ENCODE measurements at regions not wholly inside any gene's neighbourhood (a gene's known extent, or its start where the extent isn't known, plus 50 kb on each side); places are given as distances from the start of the nearest gene placed in this dataset.

DNA sequence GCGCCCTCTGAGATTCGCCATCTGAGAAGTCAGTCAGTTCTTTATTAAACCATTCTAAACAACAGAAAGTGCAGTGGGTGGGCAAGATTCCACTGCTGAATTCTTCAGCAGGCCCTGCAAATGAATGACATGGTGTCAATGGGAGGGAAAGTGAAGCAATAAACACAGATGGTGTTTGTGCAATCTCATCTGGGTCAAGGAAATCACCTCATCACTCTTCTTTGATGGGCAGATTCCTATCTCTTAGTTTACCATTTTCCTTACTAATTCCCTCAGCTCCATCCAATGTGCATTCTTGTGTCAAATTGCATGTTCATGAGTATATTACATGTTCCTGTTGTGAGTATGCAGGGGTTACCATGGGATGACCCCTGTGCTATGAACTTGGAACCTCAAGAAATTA lies 100.7 kb upstream of the CYP1B1 start:
- DNase-seq: no peak
- TF ChIP-seq, protein P1, sequence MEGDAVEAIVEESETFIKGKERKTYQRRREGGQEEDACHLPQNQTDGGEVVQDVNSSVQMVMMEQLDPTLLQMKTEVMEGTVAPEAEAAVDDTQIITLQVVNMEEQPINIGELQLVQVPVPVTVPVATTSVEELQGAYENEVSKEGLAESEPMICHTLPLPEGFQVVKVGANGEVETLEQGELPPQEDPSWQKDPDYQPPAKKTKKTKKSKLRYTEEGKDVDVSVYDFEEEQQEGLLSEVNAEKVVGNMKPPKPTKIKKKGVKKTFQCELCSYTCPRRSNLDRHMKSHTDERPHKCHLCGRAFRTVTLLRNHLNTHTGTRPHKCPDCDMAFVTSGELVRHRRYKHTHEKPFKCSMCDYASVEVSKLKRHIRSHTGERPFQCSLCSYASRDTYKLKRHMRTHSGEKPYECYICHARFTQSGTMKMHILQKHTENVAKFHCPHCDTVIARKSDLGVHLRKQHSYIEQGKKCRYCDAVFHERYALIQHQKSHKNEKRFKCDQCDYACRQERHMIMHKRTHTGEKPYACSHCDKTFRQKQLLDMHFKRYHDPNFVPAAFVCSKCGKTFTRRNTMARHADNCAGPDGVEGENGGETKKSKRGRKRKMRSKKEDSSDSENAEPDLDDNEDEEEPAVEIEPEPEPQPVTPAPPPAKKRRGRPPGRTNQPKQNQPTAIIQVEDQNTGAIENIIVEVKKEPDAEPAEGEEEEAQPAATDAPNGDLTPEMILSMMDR (IDR thresholded peaks at IDR 0.05; ENCODE audit: low read depth, low read length): no peak
- H3K9me3 ChIP-seq (ENCODE audit: severe bottlenecking): no peaks in the 10 kb centered on the region

DNA sequence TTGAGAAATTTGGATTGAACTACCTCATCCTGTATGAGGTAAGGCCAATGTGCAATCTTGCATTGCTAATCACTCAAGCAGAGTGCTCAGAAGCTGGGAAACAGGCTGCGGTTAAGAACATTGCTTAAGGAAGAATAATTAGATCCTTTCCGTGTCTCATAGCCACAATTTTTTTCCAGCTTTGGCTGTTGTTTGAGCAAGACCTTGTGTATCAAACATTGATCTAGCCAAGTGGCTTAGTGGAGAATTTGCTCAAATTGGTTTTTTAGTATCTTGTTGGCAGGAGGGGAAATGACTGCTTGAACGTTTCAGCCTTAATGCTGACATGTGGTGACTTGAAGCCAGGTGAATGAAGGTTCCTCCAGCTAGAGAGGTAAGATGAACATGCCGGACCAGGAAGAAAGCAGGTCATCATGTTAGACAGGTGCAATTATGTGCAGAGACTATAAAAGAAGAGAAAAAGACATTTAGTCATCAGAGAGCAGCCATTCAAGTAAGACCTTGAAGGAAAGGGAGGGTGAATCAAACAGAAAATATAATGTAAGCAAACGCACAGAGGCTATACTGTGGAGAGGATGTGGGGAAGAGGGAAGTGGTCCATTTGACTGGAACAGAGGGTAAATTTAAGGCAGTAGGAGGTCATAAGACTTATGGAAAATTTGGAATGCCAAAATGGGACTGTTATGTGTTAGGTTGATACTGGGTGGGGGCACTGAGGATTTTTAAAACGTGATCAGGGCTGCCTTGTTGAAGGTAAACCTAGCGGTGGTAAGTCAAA lies 98.9 kb upstream of the CYP1B1 start:
- H3K27ac ChIP-seq: no peak overlapping the region
- H3K4me3 ChIP-seq (ENCODE audit: low read depth, low read length): no peak overlapping the region
- TF ChIP-seq, protein P1 (IDR thresholded peaks at IDR 0.05; ENCODE audit: low read depth, low read length): no peak
- H3K27me3 ChIP-seq (ENCODE audit: insufficient read depth, low read depth, severe bottlenecking): no peaks in the 10 kb centered on the region
- DNase-seq: no peak
- no peaks in the 10 kb centered on the region for H3K9me3 ChIP-seq (ENCODE audit: severe bottlenecking)
- H3K36me3 ChIP-seq: no peaks in the 10 kb centered on the region

More for the DNA sequence above, 100.7 kb upstream of the CYP1B1 start:
- H3K27me3 ChIP-seq (ENCODE audit: insufficient read depth, low read depth, severe bottlenecking): no peaks in the 10 kb centered on the region
- no peak overlapping the region for H3K27ac ChIP-seq
- H3K36me3 ChIP-seq: no peaks in the 10 kb centered on the region
- H3K4me3 ChIP-seq (ENCODE audit: low read depth, low read length): no peak overlapping the region

DNA sequence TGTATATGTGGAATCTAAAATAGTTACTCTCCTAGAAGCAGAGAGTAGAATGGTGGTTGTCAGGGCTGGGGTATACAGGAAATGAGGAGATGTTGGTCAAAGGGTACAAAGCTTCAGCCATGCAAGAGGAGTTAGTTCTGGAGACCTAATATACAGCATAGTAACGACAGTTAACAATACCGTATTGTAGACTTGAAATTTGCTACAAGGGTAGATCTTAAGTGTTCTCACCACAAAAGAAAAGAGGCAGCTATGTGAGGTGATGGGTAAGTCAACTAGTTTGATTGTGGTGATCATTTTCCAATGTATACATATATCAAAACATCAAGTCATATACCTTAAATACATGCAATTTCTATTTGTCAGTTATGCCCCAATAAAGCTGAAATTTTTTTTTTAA lies 98.2 kb upstream of the CYP1B1 start:
- TF ChIP-seq, protein P1 (IDR thresholded peaks at IDR 0.05; ENCODE audit: low read depth, low read length): no peak
- Histone ChIP-seq H3K9me3 (ENCODE audit: severe bottlenecking) (no peaks in the 10 kb centered on the region), H3K36me3 (no peaks in the 10 kb centered on the region), H3K27me3 (ENCODE audit: insufficient read depth, low read depth, severe bottlenecking) (no peaks in the 10 kb centered on the region), H3K27ac (no peak overlapping the region), H3K4me3 (ENCODE audit: low read depth, low read length) (no peak overlapping the region)
- DNase-seq: no peak

DNA sequence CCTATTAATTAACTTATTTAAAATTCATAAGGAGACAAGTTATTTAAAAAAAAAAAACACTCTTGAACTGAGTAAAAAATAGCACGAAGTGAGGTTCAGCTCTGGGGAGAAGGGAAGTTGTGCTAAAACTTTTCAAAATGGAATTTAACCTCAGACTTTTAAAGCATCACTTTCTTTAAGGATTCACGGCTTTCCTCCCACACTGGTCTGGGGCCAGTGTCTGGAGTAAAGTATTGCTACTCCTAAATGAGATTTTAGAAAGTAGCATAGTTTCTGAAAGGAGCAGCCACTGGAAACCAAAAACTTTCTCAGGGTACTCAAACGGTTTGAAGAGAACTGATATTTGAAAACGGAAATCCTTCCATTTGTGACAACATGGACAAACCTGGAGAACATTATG lies 97.7 kb upstream of the CYP1B1 start:
- no peak overlapping the region for H3K4me3 ChIP-seq (ENCODE audit: low read depth, low read length)

DNA sequence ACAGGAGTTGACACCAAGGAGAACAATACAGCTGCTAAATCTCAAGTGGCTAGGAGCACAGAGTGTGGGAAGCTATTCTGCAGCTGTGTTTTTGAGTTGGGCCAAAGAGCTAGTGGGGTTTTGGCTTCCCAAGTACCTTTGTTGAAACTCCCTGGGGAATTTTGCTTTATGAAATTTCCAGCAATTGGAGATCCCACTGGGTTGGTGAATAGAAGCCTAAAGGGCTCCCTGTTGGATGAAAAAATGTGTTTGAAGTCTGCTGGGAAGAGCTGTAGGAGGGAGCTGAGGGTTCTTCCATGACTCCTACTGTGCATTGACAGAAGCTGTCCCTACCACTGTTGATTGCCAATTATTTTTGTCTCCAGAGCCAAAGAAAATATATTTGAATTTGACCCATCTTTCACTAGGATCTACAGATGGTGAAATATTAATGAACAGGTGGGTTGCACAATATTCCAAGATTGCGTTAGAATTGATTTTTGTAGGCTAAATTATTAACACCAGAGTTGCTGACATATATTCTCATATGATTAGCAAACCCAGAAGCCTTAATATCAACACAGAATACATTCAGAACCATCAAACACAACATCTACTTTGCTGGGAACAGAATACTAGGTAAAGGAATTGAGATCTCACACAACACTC lies 95.4 kb upstream of the CYP1B1 start:
- DNase-seq: no peak
- no peak overlapping the region for H3K4me3 ChIP-seq (ENCODE audit: low read depth, low read length)
- peaks cover 3% of the 10 kb centered on the region for H3K9me3 ChIP-seq (ENCODE audit: severe bottlenecking)
- H3K27ac ChIP-seq: no peak overlapping the region
- no peaks in the 10 kb centered on the region for H3K27me3 ChIP-seq (ENCODE audit: insufficient read depth, low read depth, severe bottlenecking)
- TF ChIP-seq, protein P1 (IDR thresholded peaks at IDR 0.05; ENCODE audit: low read depth, low read length): no peak
- no peaks in the 10 kb centered on the region for H3K36me3 ChIP-seq

More for the DNA sequence above, 97.7 kb upstream of the CYP1B1 start:
- H3K9me3 ChIP-seq (ENCODE audit: severe bottlenecking): no peaks in the 10 kb centered on the region
- TF ChIP-seq, protein P1 (IDR thresholded peaks at IDR 0.05; ENCODE audit: low read depth, low read length): no peak
- DNase-seq: no peak
- H3K27me3 ChIP-seq (ENCODE audit: insufficient read depth, low read depth, severe bottlenecking): no peaks in the 10 kb centered on the region
- H3K36me3 ChIP-seq: no peaks in the 10 kb centered on the region
- H3K27ac ChIP-seq: no peak overlapping the region
